Brain microvascular endothelial cell (primary cell): ENCODE measurements at regions not wholly inside any gene's neighbourhood (a gene's known extent, or its start where the extent isn't known, plus 50 kb on each side); places are given as distances from the start of the nearest gene placed in this dataset.

Experiments used
- DNase-seq: peaks from one replicate; pipeline ENCODE4 v3.0.0-alpha.2; 2020
- H3K27ac ChIP-seq: fragments of 250-450 bp; sonication (Bioruptor Pico); 2 replicates; pipeline ENCODE4 v1.5.1; 2020; ENCODE audit warnings: mild to moderate bottlenecking, moderate library complexity
- H3K27me3 ChIP-seq: fragments of 250-450 bp; sonication (Bioruptor Pico); replicated peaks from 2 replicates; pipeline ENCODE4 v1.5.1; 2020; ENCODE audit warnings: mild to moderate bottlenecking
- H3K36me3 ChIP-seq: fragments of 250-450 bp; sonication (Bioruptor Pico); replicated peaks from 2 replicates; pipeline ENCODE4 v1.5.1; 2020; ENCODE audit warnings: mild to moderate bottlenecking
- H3K4me3 ChIP-seq: 2 replicates; pipeline ENCODE4 v1.5.1; 2011; ENCODE audit warnings: low read depth, mild to moderate bottlenecking, control low read depth, low read length, moderate library complexity
- CTCF ChIP-seq: IDR thresholded peaks from 2 replicates; pipeline ENCODE4 v1.5.1; 2011; ENCODE audit warnings: low read depth, mild to moderate bottlenecking, moderate library complexity, low read length, control low read depth, inconsistent platforms; ENCODE audit errors: missing control alignments
- in situ Hi-C: cut with HindIII; loops from 2 replicates; pipeline ENCODE4 v1.10.0; 2017; ENCODE audit warnings: low sequenced_read_pairs, low pct_ligation_motif_present

DNA sequence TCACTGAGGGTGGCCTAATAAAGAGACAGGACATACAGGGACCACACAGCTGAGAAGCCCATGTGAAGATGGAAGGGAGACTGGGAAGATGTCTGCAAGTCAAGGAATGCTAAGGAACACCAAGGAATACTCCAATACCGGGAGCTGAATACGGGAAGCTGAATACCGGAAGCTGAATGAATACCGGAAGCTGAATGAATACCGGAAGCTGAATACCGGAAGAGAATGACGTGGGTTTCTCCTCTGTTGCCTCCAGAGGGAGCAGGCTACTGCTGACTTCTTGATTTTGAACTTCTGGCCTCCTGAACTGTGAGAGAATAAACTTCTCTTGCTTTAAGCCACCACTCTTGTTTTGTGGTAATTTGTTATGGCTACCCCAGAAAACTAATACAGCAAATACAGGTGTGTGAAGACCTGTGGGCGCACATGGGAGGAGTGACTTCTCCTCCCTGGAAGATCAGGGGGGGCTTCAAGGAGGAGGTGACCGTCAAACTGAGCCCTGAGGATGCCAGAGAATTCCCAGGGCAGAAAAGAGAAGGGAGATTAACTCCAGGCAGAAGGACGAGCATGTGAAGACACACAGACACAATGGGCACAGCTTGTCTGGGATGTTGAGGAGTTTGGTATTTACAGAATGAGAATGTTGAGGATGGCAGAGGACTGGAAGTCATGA is 259.9 kb downstream of the IRF8 start:
- no peak for TF ChIP-seq CTCF
- H3K36me3 ChIP-seq, result no peaks in the 10 kb centered on the region
- H3K27ac ChIP-seq, result no peak overlapping the region
- H3K4me3 ChIP-seq, result no peak overlapping the region
- no peaks in the 10 kb centered on the region for H3K27me3 ChIP-seq
- no peak for DNase-seq
- in situ Hi-C loops, result no loop called here

GRCh38 chr16:86165479-86165878 is 266.5 kb downstream of the IRF8 start:
- Histone ChIP-seq H3K27me3 (no peaks in the 10 kb centered on the region), H3K4me3 (no peak overlapping the region), H3K27ac (no peak overlapping the region), H3K36me3 (no peaks in the 10 kb centered on the region)
- in situ Hi-C loops, result no loop called here
- no peak for DNase-seq
- TF ChIP-seq CTCF, result no peak

DNA sequence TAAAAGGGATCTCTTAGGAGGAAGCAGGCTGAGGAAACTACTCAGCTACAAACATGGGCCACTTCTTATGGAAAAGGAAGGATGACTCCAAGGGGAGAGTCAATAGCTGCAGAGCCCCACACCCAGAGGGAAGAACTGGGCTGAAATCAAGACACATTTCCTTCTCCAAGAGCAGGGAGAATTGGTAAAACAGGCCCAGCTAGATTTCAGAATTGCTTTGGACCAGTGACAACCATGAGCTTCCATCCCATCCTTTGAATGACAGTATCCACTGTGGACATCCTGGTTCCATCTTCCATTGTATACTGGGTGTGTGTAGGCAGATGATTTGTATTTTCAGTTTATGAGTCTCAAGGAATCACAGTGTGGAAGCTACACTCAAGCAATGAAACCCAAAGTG is 267.5 kb downstream of the IRF8 start:
- H3K27ac ChIP-seq, result no peak overlapping the region
- TF ChIP-seq CTCF, result no peak
- H3K36me3 ChIP-seq, result no peaks in the 10 kb centered on the region
- H3K27me3 ChIP-seq, result no peaks in the 10 kb centered on the region
- in situ Hi-C loops, result no loop called here
- no peak for DNase-seq
- H3K4me3 ChIP-seq, result no peak overlapping the region

DNA sequence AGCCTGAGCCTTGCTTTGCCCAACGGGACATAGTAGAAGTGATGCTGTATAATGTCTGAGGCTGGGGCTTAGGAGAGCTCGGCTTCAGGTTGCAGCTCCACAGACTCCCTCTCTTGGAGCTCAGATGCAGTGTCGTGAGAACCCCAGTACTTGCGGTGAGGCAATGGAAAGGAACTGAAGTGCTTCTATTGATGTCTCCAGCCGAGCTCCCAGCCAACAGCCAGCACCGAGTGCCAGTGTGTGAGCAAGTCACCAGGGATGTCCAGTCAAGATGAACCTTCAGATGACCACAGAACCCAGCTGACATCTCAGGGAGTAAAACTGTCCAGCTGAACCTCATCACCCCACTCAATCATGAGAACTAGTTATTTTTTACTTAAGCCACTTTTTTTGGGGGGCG is 268.1 kb downstream of the IRF8 start:
- no peak overlapping the region for H3K27ac ChIP-seq
- no peaks in the 10 kb centered on the region for H3K27me3 ChIP-seq
- H3K36me3 ChIP-seq, result no peaks in the 10 kb centered on the region
- no peak overlapping the region for H3K4me3 ChIP-seq
- in situ Hi-C loops, result no loop called here
- TF ChIP-seq CTCF, result no peak
- DNase-seq, result no peak

DNA sequence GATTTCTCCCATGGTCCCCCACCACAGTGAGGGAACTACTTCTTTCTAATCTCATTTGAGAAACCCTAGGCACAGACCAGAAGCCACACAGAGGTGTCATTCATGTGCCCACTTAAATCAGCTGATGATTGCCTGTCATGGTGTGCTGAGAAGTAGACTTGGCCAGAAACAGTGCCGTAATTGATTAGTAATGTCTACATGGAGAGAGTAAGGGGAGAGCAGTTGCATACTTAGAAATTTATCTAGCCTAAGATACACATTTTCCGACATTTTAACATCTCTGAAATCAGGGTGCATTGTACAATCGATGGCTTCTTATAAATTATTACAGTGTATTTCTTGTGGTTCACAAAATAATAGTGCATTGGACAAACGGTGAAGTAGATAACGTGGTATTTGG is 271.8 kb downstream of the IRF8 start:
- no peak for DNase-seq

More for the DNA sequence above, 271.8 kb downstream of the IRF8 start:
- Histone ChIP-seq H3K4me3 (no peak overlapping the region), H3K27ac (no peak overlapping the region), H3K36me3 (no peaks in the 10 kb centered on the region), H3K27me3 (no peaks in the 10 kb centered on the region)
- no peak for TF ChIP-seq CTCF
- in situ Hi-C loops, result no loop called here
